Ishikawa (cell line): ENCODE measurements at regions not wholly inside any gene's neighbourhood (a gene's known extent, or its start where the extent isn't known, plus 50 kb on each side); places are given as distances from the start of the nearest gene placed in this dataset.

Experiments
- CEBPB ChIP-seq: IDR thresholded peaks from 2 replicates; pipeline ENCODE4 v1.6.1; 2012
- CREB1 ChIP-seq: IDR thresholded peaks from 2 replicates; pipeline ENCODE4 v1.6.1; 2012; ENCODE audit warnings: low read depth
- EP300 ChIP-seq: IDR thresholded peaks from 2 replicates; pipeline ENCODE4 v1.6.1; 2012; ENCODE audit warnings: borderline replicate concordance
- FOXM1 ChIP-seq: IDR thresholded peaks from 2 replicates; pipeline ENCODE4 v1.6.1; 2012; ENCODE audit warnings: low read depth, borderline replicate concordance
- NFIC ChIP-seq: IDR thresholded peaks from 2 replicates; pipeline ENCODE4 v1.6.1; 2012
- TAF1 ChIP-seq: IDR thresholded peaks from 2 replicates; pipeline ENCODE4 v1.6.1; 2012; ENCODE audit warnings: low read depth, mild to moderate bottlenecking
- USF1 ChIP-seq: IDR thresholded peaks from 2 replicates; pipeline ENCODE4 v1.6.1; 2012
- ZBTB7A ChIP-seq: IDR thresholded peaks from 2 replicates; pipeline ENCODE4 v1.6.1; 2012; ENCODE audit warnings: low read depth

DNA sequence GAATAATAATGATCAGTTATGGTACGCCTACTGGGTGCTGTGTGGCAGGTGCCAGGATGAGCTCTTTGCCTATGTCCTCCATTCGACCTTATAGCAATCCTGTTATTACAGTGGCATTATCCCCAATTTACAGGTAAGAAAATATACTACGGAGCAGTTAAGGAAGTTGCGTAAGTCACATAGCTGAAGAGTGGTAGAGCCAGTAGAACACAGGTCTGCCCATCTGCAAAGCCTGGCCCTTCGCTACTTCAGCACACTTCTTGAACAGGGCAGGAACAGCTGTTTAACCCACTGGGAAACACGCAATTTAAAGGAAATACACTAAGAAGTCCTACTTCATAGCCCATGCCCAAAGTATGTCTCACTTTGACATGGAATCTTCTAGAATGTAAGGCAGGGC is 91.8 kb downstream of the PXDC1 start:
- TF ChIP-seq FOXM1 (no peak), EP300 (no peak), CREB1 (no peak), NFIC (no peak), TAF1 (no peak), USF1 (no peak), ZBTB7A (no peak), CEBPB (no peak)
